ENCODE measurements at regions not wholly inside any gene's neighbourhood (a gene's known extent, or its start where the extent isn't known, plus 50 kb on each side); places are given as distances from the start of the nearest gene placed in this dataset.

DNA sequence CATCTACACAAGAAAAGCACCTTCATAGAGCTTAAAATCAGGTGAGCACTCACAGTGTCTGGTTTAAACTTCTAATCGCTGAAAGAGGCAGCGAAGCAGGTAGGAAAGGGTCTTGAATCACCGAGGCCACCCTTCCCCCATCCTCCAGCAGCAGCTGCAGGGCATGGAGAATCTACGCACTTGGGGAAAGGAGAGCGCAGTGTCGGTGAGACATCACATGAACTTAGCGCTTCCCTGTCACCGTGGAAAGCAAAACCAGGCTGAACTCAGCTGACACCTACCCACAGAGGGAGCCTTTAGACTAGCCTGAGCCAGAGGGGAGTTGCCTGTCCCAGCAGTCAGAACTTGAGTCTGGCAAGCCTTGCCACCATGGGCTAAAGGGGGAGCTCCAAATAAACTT, 197.2 kb upstream of the ZFP42 start:
- no peak overlapping the region for H3K4me2 ChIP-seq
- no peak overlapping the region for H3K27ac ChIP-seq
- H3K4me3 ChIP-seq, result no peak overlapping the region
- H3K36me3 ChIP-seq (replicated peaks; ENCODE audit: insufficient read depth, low read depth), result no peaks in the 10 kb centered on the region
- WGBS (ENCODE audit: low lambda C conversion rate, missing lambda C conversion rate), result 84% methylated on average over 8 of the region's 8 CpGs
- no peaks in the 10 kb centered on the region for H3K9me2 ChIP-seq (replicated peaks; ENCODE audit: insufficient read depth)
- no peak for TF ChIP-seq EZH2 (IDR thresholded peaks at IDR 0.05; ENCODE audit: borderline replicate concordance)
- no peak for TF ChIP-seq EZH2phosphoT487 (IDR thresholded peaks at IDR 0.05; ENCODE audit: low read depth, severe bottlenecking, unreplicated experiment)
- no peak for TF ChIP-seq CTCF (IDR thresholded peaks at IDR 0.05; ENCODE audit: poor library complexity)
- no peaks in the 10 kb centered on the region for H3K79me2 ChIP-seq
- no peaks in the 10 kb centered on the region for H3K9me3 ChIP-seq (ENCODE audit: low read depth)
- no peaks in the 10 kb centered on the region for H4K20me1 ChIP-seq (ENCODE audit: insufficient read depth, poor library complexity, severe bottlenecking)
- H2AFZ ChIP-seq, result no peak overlapping the region
- no peaks in the 10 kb centered on the region for H3K27me3 ChIP-seq
- DNase-seq (ENCODE audit: low spot score), result no peak
- no peaks in the 10 kb centered on the region for H3K4me1 ChIP-seq (ENCODE audit: insufficient read depth)

DNA sequence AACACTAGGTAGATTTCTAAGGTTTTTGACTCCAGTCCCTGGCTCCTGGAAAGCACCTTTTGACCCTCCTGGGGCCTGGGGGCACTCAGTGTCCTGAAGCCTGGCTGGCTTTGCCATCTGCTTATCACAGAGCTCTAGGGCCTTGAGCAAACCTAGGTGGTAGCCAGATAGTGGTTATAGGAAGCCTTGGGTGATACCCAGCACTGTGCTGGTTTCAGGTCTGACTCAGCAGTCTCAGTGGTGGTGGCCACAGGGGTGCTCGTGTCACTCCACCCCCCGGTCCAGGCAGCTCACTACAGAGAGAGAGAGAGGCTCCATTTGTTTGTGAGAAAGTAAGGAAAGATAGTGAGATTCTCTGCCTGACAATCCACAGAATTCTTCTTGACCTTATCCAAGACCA, 195.8 kb upstream of the ZFP42 start:
- Histone ChIP-seq H3K27ac (no peak overlapping the region), H3K4me3 (no peak overlapping the region), H3K4me2 (no peak overlapping the region), H4K20me1 (ENCODE audit: insufficient read depth, poor library complexity, severe bottlenecking) (no peaks in the 10 kb centered on the region), H3K36me3 (replicated peaks; ENCODE audit: insufficient read depth, low read depth) (no peaks in the 10 kb centered on the region), H3K9me3 (ENCODE audit: low read depth) (no peaks in the 10 kb centered on the region), H2AFZ (no peak overlapping the region), H3K4me1 (ENCODE audit: insufficient read depth) (no peaks in the 10 kb centered on the region), H3K79me2 (no peaks in the 10 kb centered on the region), H3K27me3 (no peaks in the 10 kb centered on the region), H3K9me2 (replicated peaks; ENCODE audit: insufficient read depth) (no peaks in the 10 kb centered on the region)
- 73% methylated on average over 2 of the region's 2 CpGs for WGBS (ENCODE audit: low lambda C conversion rate, missing lambda C conversion rate)
- TF ChIP-seq CTCF (IDR thresholded peaks at IDR 0.05; ENCODE audit: poor library complexity), result no peak
- TF ChIP-seq EZH2 (IDR thresholded peaks at IDR 0.05; ENCODE audit: borderline replicate concordance), result no peak
- no peak for TF ChIP-seq EZH2phosphoT487 (IDR thresholded peaks at IDR 0.05; ENCODE audit: low read depth, severe bottlenecking, unreplicated experiment)
- no peak for DNase-seq (ENCODE audit: low spot score)

- Histone ChIP-seq H3K4me1 (ENCODE audit: insufficient read depth) (no peaks in the 10 kb centered on the region), H2AFZ (no peak overlapping the region), H3K9me3 (ENCODE audit: low read depth) (no peaks in the 10 kb centered on the region), H3K4me3 (no peak overlapping the region), H4K20me1 (ENCODE audit: insufficient read depth, poor library complexity, severe bottlenecking) (no peaks in the 10 kb centered on the region), H3K79me2 (no peaks in the 10 kb centered on the region), H3K4me2 (no peak overlapping the region), H3K36me3 (replicated peaks; ENCODE audit: insufficient read depth, low read depth) (no peaks in the 10 kb centered on the region), H3K9me2 (replicated peaks; ENCODE audit: insufficient read depth) (no peaks in the 10 kb centered on the region), H3K27ac (no peak overlapping the region), H3K27me3 (no peaks in the 10 kb centered on the region)
- WGBS (ENCODE audit: low lambda C conversion rate, missing lambda C conversion rate), result 74% methylated on average over 9 of the region's 9 CpGs
- no peak for DNase-seq (ENCODE audit: low spot score)
- TF ChIP-seq CTCF (IDR thresholded peaks at IDR 0.05; ENCODE audit: poor library complexity) (no peak), EZH2 (IDR thresholded peaks at IDR 0.05; ENCODE audit: borderline replicate concordance) (no peak), EZH2phosphoT487 (IDR thresholded peaks at IDR 0.05; ENCODE audit: low read depth, severe bottlenecking, unreplicated experiment) (no peak)
Observed at GRCh38 chr4:187811591-187811990, 184.0 kb upstream of the ZFP42 start.

All from hepatocyte (in vitro differentiated cells).